ENCODE measurements at regions not wholly inside any gene's neighbourhood (a gene's known extent, or its start where the extent isn't known, plus 50 kb on each side); places are given as distances from the start of the nearest gene placed in this dataset.

DNA sequence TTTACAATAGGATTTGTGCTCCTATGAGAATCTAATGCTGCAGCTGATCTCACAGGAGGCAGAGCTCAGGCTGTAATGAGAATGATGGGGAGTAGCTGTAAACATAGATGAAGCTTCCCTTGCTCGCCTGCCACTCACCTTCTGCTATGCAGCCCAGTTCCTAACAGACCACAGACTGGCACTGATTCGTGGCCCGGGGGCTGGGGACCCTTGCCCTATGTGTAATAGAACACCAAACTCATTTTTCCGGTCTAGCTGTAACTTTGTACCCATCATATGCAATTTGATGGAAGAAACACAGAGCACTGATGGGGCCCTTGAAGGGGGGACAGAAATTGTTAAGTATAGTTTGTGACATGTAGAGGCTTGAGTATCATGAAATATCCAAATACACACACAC lies 79.6 kb upstream of the OR5AK2 start (continued):
- TF ChIP-seq, protein P1, sequence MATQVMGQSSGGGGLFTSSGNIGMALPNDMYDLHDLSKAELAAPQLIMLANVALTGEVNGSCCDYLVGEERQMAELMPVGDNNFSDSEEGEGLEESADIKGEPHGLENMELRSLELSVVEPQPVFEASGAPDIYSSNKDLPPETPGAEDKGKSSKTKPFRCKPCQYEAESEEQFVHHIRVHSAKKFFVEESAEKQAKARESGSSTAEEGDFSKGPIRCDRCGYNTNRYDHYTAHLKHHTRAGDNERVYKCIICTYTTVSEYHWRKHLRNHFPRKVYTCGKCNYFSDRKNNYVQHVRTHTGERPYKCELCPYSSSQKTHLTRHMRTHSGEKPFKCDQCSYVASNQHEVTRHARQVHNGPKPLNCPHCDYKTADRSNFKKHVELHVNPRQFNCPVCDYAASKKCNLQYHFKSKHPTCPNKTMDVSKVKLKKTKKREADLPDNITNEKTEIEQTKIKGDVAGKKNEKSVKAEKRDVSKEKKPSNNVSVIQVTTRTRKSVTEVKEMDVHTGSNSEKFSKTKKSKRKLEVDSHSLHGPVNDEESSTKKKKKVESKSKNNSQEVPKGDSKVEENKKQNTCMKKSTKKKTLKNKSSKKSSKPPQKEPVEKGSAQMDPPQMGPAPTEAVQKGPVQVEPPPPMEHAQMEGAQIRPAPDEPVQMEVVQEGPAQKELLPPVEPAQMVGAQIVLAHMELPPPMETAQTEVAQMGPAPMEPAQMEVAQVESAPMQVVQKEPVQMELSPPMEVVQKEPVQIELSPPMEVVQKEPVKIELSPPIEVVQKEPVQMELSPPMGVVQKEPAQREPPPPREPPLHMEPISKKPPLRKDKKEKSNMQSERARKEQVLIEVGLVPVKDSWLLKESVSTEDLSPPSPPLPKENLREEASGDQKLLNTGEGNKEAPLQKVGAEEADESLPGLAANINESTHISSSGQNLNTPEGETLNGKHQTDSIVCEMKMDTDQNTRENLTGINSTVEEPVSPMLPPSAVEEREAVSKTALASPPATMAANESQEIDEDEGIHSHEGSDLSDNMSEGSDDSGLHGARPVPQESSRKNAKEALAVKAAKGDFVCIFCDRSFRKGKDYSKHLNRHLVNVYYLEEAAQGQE (IDR thresholded peaks at IDR 0.05; ENCODE audit: unreplicated experiment) = no peak
- no peak for TF ChIP-seq STAT1 (IDR thresholded peaks at IDR 0.05; ENCODE audit: unreplicated experiment)
- TF ChIP-seq ZNF331 (CRISPR knock-in tag; IDR thresholded peaks at IDR 0.05; ENCODE audit: low read depth) = no peak
- TF ChIP-seq CREB1 (CRISPR knock-in tag; IDR thresholded peaks at IDR 0.05; ENCODE audit: low read depth) = no peak
- TF ChIP-seq POLR2AphosphoS5 (IDR thresholded peaks at IDR 0.05; ENCODE audit: low read depth) = no peak
- TF ChIP-seq CTCF (conservative IDR thresholded peaks at IDR 0.05; ENCODE audit: low read depth in 2 of 2) = no peak
- no peak for TF ChIP-seq ZNF114 (CRISPR knock-in tag; IDR thresholded peaks at IDR 0.05)
- no peak for TF ChIP-seq EZH2phosphoT487 (IDR thresholded peaks at IDR 0.05; ENCODE audit: unreplicated experiment)
- TF ChIP-seq NANOG (IDR thresholded peaks at IDR 0.05; ENCODE audit: borderline replicate concordance) = no peak
- no peak for TF ChIP-seq ETS1 (IDR thresholded peaks at IDR 0.05)

DNA sequence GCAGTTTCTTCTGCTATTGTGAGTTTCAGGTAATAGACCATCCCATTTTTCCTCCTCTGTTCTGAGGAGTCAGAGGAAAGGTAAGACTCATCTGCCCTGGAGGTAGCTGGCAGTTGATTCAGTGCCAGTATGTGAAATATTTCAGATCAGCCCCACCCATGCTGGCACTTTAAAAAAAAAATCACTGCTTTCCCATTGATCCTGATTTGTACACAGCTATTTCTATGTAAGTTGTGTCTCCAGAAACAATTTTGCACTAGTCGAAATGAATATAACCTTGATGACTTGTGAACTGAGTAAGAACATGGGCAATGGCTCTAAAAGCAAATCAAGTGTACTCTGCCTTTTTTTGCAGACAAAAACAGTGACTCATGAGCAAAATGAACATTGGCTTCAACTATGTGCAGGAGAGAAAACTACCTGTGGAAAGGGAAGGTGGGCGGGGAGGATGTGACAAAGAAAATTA lies 82.0 kb upstream of the OR5AK2 start:
- H3K36me3 Mint-ChIP-seq (ENCODE audit: low read depth) = no peaks in the 10 kb centered on the region
- Histone ChIP-seq H3F3A (replicated peaks; ENCODE audit: low read depth) (no peaks in the 10 kb centered on the region), H3K79me2 (replicated peaks; ENCODE audit: insufficient read depth) (no peaks in the 10 kb centered on the region), H3K4me3 (no peak overlapping the region), H3K4me1 (ENCODE audit: insufficient read depth) (no peaks in the 10 kb centered on the region), H4K20me1 (replicated peaks; ENCODE audit: insufficient read depth) (no peaks in the 10 kb centered on the region), H3K27me3 (ENCODE audit: insufficient read depth) (no peaks in the 10 kb centered on the region), H3K27ac (ENCODE audit: low read depth) (no peak overlapping the region), H3K36me3 (ENCODE audit: insufficient read depth) (no peaks in the 10 kb centered on the region), H3K9me2 (ENCODE audit: insufficient read depth) (no peaks in the 10 kb centered on the region), H2AFZ (no peak overlapping the region), H3K4me2 (no peak overlapping the region)
- H3K4me3 Mint-ChIP-seq = no peak overlapping the region
- no peaks in the 10 kb centered on the region for H3K27me3 Mint-ChIP-seq (ENCODE audit: insufficient read depth, low read depth, poor library complexity)
- no peaks in the 10 kb centered on the region for H3K4me1 Mint-ChIP-seq
- ATAC-seq = no peak
- DNase-seq (ENCODE audit: low spot score) = no peak
- peaks cover 4% of the 10 kb centered on the region; the same call in 1 of the 3 replicates for H3K9me3 Mint-ChIP-seq
- no peak overlapping the region for H3K27ac Mint-ChIP-seq
- TF ChIP-seq CREB1 (CRISPR knock-in tag; IDR thresholded peaks at IDR 0.05; ENCODE audit: low read depth) (no peak), ZNF114 (CRISPR knock-in tag; IDR thresholded peaks at IDR 0.05) (no peak), ZNF331 (CRISPR knock-in tag; IDR thresholded peaks at IDR 0.05; ENCODE audit: low read depth) (no peak), EZH2phosphoT487 (IDR thresholded peaks at IDR 0.05; ENCODE audit: unreplicated experiment) (no peak), NANOG (IDR thresholded peaks at IDR 0.05; ENCODE audit: borderline replicate concordance) (no peak)
- TF ChIP-seq, protein P1 (IDR thresholded peaks at IDR 0.05; ENCODE audit: unreplicated experiment) = no peak

Data from GM23338 (cell line).